ENCODE measurements at regions not wholly inside any gene's neighbourhood (a gene's known extent, or its start where the extent isn't known, plus 50 kb on each side); places are given as distances from the start of the nearest gene placed in this dataset.

GRCh38 chr13:34078334-34078999 is 260.5 kb downstream of the RFC3 start:
- TF ChIP-seq EZH2 (IDR thresholded peaks at IDR 0.05; ENCODE audit: borderline replicate concordance, low read depth, low read length, severe bottlenecking) (no peak), POLR2AphosphoS5 (IDR thresholded peaks at IDR 0.05; ENCODE audit: insufficient read depth, low read depth, low read length) (no peak), POLR2A (IDR thresholded peaks at IDR 0.05; ENCODE audit: low read depth, low read length) (no peak), MAX (IDR thresholded peaks at IDR 0.05; ENCODE audit: insufficient read depth, insufficient read length) (no peak)
- TF ChIP-seq, protein P1, sequence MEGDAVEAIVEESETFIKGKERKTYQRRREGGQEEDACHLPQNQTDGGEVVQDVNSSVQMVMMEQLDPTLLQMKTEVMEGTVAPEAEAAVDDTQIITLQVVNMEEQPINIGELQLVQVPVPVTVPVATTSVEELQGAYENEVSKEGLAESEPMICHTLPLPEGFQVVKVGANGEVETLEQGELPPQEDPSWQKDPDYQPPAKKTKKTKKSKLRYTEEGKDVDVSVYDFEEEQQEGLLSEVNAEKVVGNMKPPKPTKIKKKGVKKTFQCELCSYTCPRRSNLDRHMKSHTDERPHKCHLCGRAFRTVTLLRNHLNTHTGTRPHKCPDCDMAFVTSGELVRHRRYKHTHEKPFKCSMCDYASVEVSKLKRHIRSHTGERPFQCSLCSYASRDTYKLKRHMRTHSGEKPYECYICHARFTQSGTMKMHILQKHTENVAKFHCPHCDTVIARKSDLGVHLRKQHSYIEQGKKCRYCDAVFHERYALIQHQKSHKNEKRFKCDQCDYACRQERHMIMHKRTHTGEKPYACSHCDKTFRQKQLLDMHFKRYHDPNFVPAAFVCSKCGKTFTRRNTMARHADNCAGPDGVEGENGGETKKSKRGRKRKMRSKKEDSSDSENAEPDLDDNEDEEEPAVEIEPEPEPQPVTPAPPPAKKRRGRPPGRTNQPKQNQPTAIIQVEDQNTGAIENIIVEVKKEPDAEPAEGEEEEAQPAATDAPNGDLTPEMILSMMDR (IDR thresholded peaks at IDR 0.05; ENCODE audit: extremely low read depth in 1 of 2, insufficient read depth in 1 of 2, low read depth in 1 of 2, low read length in 2 of 2): no peak
